ENCODE measurements at regions not wholly inside any gene's neighbourhood (a gene's known extent, or its start where the extent isn't known, plus 50 kb on each side); places are given as distances from the start of the nearest gene placed in this dataset.

DNA sequence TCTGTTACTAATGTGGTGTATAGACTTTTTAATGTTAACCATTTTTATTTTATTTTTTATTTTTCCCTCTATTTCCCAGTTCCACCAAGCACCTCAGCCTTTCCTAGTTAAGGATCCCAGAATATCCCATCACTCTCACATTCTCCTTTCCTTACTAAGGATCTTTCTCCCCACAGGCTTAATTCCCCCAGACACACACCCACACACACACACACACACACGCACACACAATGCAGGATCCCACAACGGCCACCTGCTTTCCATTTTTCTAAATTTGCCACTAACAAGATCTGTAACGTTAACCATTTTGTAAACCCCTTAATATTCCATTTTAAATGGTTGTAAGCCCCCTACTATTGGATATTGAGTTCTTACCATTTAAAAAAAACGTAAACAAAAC is 404.1 kb downstream of the ZIC1 start:
- TF ChIP-seq, protein P1, sequence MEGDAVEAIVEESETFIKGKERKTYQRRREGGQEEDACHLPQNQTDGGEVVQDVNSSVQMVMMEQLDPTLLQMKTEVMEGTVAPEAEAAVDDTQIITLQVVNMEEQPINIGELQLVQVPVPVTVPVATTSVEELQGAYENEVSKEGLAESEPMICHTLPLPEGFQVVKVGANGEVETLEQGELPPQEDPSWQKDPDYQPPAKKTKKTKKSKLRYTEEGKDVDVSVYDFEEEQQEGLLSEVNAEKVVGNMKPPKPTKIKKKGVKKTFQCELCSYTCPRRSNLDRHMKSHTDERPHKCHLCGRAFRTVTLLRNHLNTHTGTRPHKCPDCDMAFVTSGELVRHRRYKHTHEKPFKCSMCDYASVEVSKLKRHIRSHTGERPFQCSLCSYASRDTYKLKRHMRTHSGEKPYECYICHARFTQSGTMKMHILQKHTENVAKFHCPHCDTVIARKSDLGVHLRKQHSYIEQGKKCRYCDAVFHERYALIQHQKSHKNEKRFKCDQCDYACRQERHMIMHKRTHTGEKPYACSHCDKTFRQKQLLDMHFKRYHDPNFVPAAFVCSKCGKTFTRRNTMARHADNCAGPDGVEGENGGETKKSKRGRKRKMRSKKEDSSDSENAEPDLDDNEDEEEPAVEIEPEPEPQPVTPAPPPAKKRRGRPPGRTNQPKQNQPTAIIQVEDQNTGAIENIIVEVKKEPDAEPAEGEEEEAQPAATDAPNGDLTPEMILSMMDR (conservative IDR thresholded peaks at IDR 0.05; ENCODE audit: low read depth, low read length), result no peak
- no peak overlapping the region for H3K4me3 ChIP-seq (ENCODE audit: low read length)
- no peak for DNase-seq (ENCODE audit: low read depth)

DNA sequence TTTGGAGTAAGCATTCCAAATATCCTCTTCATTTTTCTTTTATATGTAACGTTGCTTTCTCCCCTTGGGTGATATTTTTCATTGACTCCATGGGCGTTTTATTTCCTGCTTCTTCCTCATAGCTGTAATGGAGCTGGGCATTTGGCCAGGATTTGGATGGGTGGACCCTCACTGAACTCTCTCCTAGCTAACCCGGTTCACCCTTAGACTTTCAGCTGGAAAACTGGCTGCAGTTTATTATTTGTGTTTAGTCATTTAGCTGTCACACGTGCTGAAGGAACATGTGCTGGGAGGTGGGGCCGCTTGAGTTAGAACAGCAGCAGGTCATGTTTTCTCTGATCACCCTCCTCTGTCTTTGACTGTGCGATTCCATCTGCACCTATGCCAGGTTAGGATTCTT is 407.6 kb downstream of the ZIC1 start:
- H3K4me3 ChIP-seq (ENCODE audit: low read length), result no peak overlapping the region
- TF ChIP-seq, protein P1 (conservative IDR thresholded peaks at IDR 0.05; ENCODE audit: low read depth, low read length), result no peak

DNA sequence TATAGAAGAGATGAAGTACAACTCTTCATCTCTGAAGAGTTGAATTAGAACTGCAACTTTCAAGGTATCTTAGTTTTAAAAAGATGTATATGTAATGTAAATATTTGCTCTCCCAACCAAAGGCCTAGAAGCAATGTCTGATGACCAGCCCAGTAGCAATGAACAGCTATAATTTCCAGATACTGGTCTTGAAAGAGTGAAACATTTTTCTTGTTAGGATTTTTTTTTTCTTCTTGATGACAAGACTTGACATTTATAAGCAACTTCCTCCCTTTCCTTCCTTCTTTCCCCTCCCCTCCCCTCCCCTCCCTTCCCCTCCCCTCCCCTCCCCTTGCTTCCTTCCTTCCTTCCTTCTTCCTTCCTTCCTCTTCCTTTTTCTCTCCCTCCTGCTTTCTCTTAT is 423.4 kb downstream of the ZIC1 start:
- no peak overlapping the region for H3K4me3 ChIP-seq (ENCODE audit: low read length)
- TF ChIP-seq, protein P1 (conservative IDR thresholded peaks at IDR 0.05; ENCODE audit: low read depth, low read length), result no peak
- DNase-seq (ENCODE audit: low read depth), result no peak

More for the DNA sequence above, 407.6 kb downstream of the ZIC1 start:
- DNase-seq (ENCODE audit: low read depth), result no peak

DNA sequence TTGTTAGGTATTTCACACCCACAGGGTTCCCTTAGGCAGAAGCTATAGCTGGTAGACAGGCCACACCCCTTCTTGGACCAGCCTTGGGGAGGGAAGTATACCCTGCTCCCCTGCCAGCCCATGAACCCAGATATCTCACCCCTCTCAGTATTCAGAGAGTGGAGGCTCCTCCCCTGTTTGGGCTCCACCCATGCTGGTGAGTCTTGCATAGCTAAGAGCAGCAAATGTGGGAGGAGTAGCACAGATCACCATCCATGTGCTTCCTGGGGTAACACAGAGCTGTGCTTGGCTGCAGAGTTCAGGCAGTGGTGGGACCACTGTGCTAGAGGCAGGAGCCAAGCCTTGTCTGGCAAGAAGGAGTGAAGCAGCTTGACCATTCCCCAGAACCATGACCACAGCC is 427.2 kb downstream of the ZIC1 start:
- H3K4me3 ChIP-seq (ENCODE audit: low read length), result no peak overlapping the region
- TF ChIP-seq, protein P1 (conservative IDR thresholded peaks at IDR 0.05; ENCODE audit: low read depth, low read length), result no peak
- DNase-seq (ENCODE audit: low read depth), result no peak

DNA sequence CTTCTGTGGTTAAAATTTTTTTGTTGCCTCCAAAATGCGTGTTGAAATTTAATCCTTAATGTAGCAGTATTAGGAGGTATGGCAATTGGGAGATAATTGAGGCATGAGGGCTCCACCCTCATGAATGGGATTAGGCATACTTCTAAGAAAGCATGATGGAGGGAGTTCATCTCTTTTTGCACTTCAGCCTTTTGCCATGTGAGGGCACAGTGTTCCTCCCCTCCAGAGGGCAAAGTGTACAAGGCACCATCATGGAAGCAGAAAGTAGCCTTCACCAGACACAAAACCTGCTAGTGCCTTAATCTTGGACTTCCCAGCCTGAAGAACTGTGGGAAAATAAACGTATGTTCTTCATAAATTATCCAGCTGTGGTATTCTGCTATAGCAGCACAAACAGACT is 429.5 kb downstream of the ZIC1 start:
- TF ChIP-seq, protein P1 (conservative IDR thresholded peaks at IDR 0.05; ENCODE audit: low read depth, low read length), result no peak
- no peak overlapping the region for H3K4me3 ChIP-seq (ENCODE audit: low read length)
- no peak for DNase-seq (ENCODE audit: low read depth)

DNA sequence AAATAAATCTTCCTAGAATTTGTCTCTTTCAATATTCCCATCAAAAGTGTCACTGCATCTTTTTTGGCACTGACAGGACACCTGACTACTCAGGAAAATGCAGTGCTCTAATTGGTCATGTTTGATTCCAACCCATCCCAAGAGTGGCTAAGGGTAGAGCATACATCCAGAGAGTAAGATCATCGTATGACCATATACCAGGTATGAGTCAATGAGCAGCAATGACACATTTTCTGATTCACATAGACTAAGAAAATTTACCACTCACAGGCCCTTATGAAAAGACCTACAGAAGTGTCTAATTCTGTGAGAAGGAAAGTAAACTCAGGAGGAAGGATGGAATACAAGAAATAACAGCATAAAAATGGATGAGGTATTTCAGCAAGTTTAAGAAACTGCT is 434.2 kb downstream of the ZIC1 start:
- no peak for DNase-seq (ENCODE audit: low read depth)

DNA sequence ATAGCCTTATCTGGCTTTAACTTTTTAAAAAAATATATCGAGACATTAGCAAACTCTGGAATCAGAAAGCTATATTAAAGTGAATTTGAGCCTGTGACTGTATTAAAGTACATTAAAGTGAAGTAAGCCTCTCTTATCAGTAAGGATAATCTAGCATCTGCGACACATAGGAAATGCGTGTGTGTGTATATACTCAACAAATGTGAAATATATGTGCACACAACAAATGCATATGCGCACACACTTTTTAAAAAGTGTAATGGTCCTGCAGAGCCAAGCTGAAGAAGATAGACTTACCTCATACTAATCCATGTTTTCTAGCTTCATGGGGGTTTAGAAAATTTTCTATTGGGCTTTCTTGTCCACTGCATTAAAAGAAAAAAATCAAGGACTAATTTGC is 437.1 kb downstream of the ZIC1 start:
- H3K4me3 ChIP-seq (ENCODE audit: low read length), result no peak overlapping the region
- TF ChIP-seq, protein P1 (conservative IDR thresholded peaks at IDR 0.05; ENCODE audit: low read depth, low read length), result no peak
- no peak for DNase-seq (ENCODE audit: low read depth)

More for the DNA sequence above, 434.2 kb downstream of the ZIC1 start:
- no peak overlapping the region for H3K4me3 ChIP-seq (ENCODE audit: low read length)
- TF ChIP-seq, protein P1 (conservative IDR thresholded peaks at IDR 0.05; ENCODE audit: low read depth, low read length), result no peak
